A549 (cell line): ENCODE measurements at regions not wholly inside any gene's neighbourhood (a gene's known extent, or its start where the extent isn't known, plus 50 kb on each side); places are given as distances from the start of the nearest gene placed in this dataset.

Source experiments
- ATAC-seq, 2 experiments: fragments of 200-7000 bp in 1 of 2; fragments of >200 bp in 1 of 2; cut with Nextera tagmentation in 1 of 2; cut with Tn5 transposase in 1 of 2; 3 replicates each; pipeline versions ENCODE4 v1.8.0 to v1.9.1; 2018 to 2020; ENCODE audit warnings: mild to moderate bottlenecking in 1 of 2, moderate library complexity in 1 of 2
- CTCF ChIA-PET: fragments of 300-600 bp; sonication (Branson Sonifier 250); formaldehyde crosslinking; extraction: SDS; loops from one replicate; lab custom pipeline; 2021; ENCODE audit warnings: antibody characterized with exemption, inconsistent platforms; lab: Yijun Ruan, JAX
- POLR2A ChIA-PET: fragments of 350-600 bp; formaldehyde crosslinking; extraction: SDS; loops from one replicate; lab custom pipeline; 2021; ENCODE audit warnings: antibody characterized with exemption, inconsistent platforms; lab: Yijun Ruan, JAX
- DNase-seq, 2 experiments: peaks; one replicate each; pipeline versions ENCODE4 v3.0.0 to v3.0.0-alpha.2; 2011 to 2016; ENCODE audit warnings: low read depth in 1 of 2, low spot score in 1 of 2
- FAIRE-seq: peaks from 2 replicates; lab custom pipeline; 2011; peaks lifted over from hg19 to GRCh38; lab: Jason Lieb, UNC
- H3K27ac ChIP-seq, 2 experiments: fragments of >200 bp; sonication (Bioruptor Twin); formaldehyde crosslinking; 3 replicates each; pipeline ENCODE4 v1.5.1; 2016 to 2017
- H3K4me1 ChIP-seq: fragments of >200 bp; sonication (Bioruptor Twin); formaldehyde crosslinking; 3 replicates; pipeline ENCODE4 v1.6.1; 2016
- H3K4me2 ChIP-seq: fragments of >200 bp; sonication (Bioruptor Twin); formaldehyde crosslinking; 3 replicates; pipeline ENCODE4 v1.6.1; 2016
- H3K4me3 ChIP-seq: fragments of >200 bp; sonication (Bioruptor Twin); formaldehyde crosslinking; 3 replicates; pipeline ENCODE4 v1.5.1; 2016
- H3K9me3 ChIP-seq: fragments of >200 bp; sonication (Bioruptor Twin); formaldehyde crosslinking; 3 replicates; pipeline ENCODE4 v1.6.1; 2016
- CEBPB ChIP-seq, 2 experiments: fragments of >200 bp in 1 of 2; sonication (Bioruptor Twin) in 1 of 2; formaldehyde crosslinking in 1 of 2; IDR thresholded peaks; 2 replicates each; pipeline ENCODE4 v1.6.1; 2012 to 2016
- CHD2 ChIP-seq: fragments of 150-350 bp; IDR thresholded peaks from 2 replicates; pipeline ENCODE4 v1.6.1; 2014; ENCODE audit warnings: low read length; ENCODE audit not compliant: partially characterized antibody
- EHF ChIP-seq: fragments of 250-450 bp; sonication (Bioruptor Pico); IDR thresholded peaks from 2 replicates; pipeline ENCODE4 v1.5.0; 2020; ENCODE audit warnings: mild to moderate bottlenecking
- ELK1 ChIP-seq: fragments of 150-350 bp; IDR thresholded peaks from 2 replicates; pipeline ENCODE4 v1.6.1; 2014; ENCODE audit warnings: low read depth, mild to moderate bottlenecking, low read length
- FOSL2 ChIP-seq, 2 experiments: fragments of 450-650 bp in 1 of 2; fragments of >200 bp in 1 of 2; sonication (Bioruptor Twin) in 1 of 2; formaldehyde crosslinking; IDR thresholded peaks; 2 replicates each; pipeline versions ENCODE4 v1.5.0 to v1.6.1; 2016 to 2020; ENCODE audit warnings: mild to moderate bottlenecking in 1 of 2, moderate library complexity in 1 of 2
- FOXS1 ChIP-seq: fragments of 250-450 bp; sonication (Bioruptor Pico); IDR thresholded peaks from 2 replicates; pipeline ENCODE4 v1.5.0; 2020; ENCODE audit warnings: mild to moderate bottlenecking, moderate library complexity
- GATA3 ChIP-seq: IDR thresholded peaks from 2 replicates; pipeline ENCODE4 v1.6.1; 2012; ENCODE audit warnings: borderline replicate concordance
- HDAC2 ChIP-seq: fragments of 200-600 bp; sonication (generic); IDR thresholded peaks from 2 replicates; pipeline ENCODE4 v1.6.1; 2016
- HEYL ChIP-seq: fragments of 250-450 bp; sonication (Bioruptor Pico); IDR thresholded peaks from 2 replicates; pipeline ENCODE4 v1.8.0; 2021; ENCODE audit warnings: mild to moderate bottlenecking, moderate library complexity
- HOXB13 ChIP-seq: fragments of 250-450 bp; sonication (Bioruptor Pico); IDR thresholded peaks from 2 replicates; pipeline ENCODE4 v1.5.0; 2020; ENCODE audit warnings: low read depth, mild to moderate bottlenecking, moderate library complexity
- KDM1A ChIP-seq: fragments of 200-600 bp; sonication (generic); IDR thresholded peaks from 2 replicates; pipeline ENCODE4 v1.6.1; 2016; ENCODE audit warnings: low read depth, mild to moderate bottlenecking
- KDM5A ChIP-seq: fragments of 200-600 bp; sonication (generic); IDR thresholded peaks from 2 replicates; pipeline ENCODE4 v1.6.1; 2016; ENCODE audit warnings: antibody characterized with exemption, mild to moderate bottlenecking
- MAFK ChIP-seq: fragments of 450-650 bp; IDR thresholded peaks from 2 replicates; pipeline ENCODE4 v1.6.1; 2014; ENCODE audit not compliant: partially characterized antibody
- MAZ ChIP-seq: fragments of 150-350 bp; IDR thresholded peaks from 2 replicates; pipeline ENCODE4 v1.6.1; 2014; ENCODE audit warnings: antibody characterized with exemption, low read depth, low read length, borderline replicate concordance
- NFE2L2 ChIP-seq: fragments of 150-350 bp; conservative IDR thresholded peaks from 2 replicates; pipeline ENCODE4 v1.6.1; 2014; ENCODE audit warnings: low read length
- NR3C1 ChIP-seq: fragments of >200 bp; sonication (Bioruptor Twin); formaldehyde crosslinking; IDR thresholded peaks from 3 replicates; pipeline ENCODE4 v1.6.1; 2017
- PHF8 ChIP-seq: fragments of 200-600 bp; sonication (generic); IDR thresholded peaks from 2 replicates; pipeline ENCODE4 v1.6.1; 2016; ENCODE audit warnings: low read depth, mild to moderate bottlenecking, antibody characterized with exemption, moderate library complexity, borderline replicate concordance
- RARB ChIP-seq: fragments of 250-450 bp; sonication (Bioruptor Pico); IDR thresholded peaks from 2 replicates; pipeline ENCODE4 v1.8.0; 2021; ENCODE audit warnings: mild to moderate bottlenecking, moderate library complexity
- RCOR1 ChIP-seq: fragments of 150-350 bp; IDR thresholded peaks from 2 replicates; pipeline ENCODE4 v1.6.1; 2014; ENCODE audit warnings: antibody characterized with exemption, low read length, low read depth
- RNF2 ChIP-seq: fragments of 200-600 bp; sonication (generic); IDR thresholded peaks from 2 replicates; pipeline ENCODE4 v1.6.1; 2016; ENCODE audit warnings: low read depth, mild to moderate bottlenecking, antibody characterized with exemption, moderate library complexity, borderline replicate concordance
- SREBF2 ChIP-seq: fragments of 450-650 bp; IDR thresholded peaks from 2 replicates; pipeline ENCODE4 v1.6.1; 2014; ENCODE audit warnings: mild to moderate bottlenecking, moderate library complexity
- TP53 ChIP-seq: fragments of 250-450 bp; sonication (Bioruptor Pico); IDR thresholded peaks from 2 replicates; pipeline ENCODE4 v1.5.0; 2021; ENCODE audit warnings: mild to moderate bottlenecking, moderate library complexity
- USF2 ChIP-seq: fragments of 450-650 bp; IDR thresholded peaks from 2 replicates; pipeline ENCODE4 v1.6.1; 2014; ENCODE audit warnings: antibody characterized with exemption
- ZNF302 ChIP-seq: fragments of 250-450 bp; sonication (Bioruptor Pico); IDR thresholded peaks from 2 replicates; pipeline ENCODE4 v1.9.0; 2021; ENCODE audit warnings: inconsistent platforms, mild to moderate bottlenecking, moderate library complexity
- ZSCAN20 ChIP-seq: fragments of 250-450 bp; sonication (Bioruptor Pico); IDR thresholded peaks from 2 replicates; pipeline ENCODE4 v1.8.0; 2022; ENCODE audit warnings: mild to moderate bottlenecking, moderate library complexity
- WGBS: methylation state at CpG from one replicate; pipeline ENCODE4 v1.1.6; 2017; ENCODE audit errors: missing lambda C conversion rate; 5-methylcytosine and 5-hydroxymethylcytosine counted together
- TF ChIP-seq, protein P1 (sequence below): IDR thresholded peaks from 2 replicates; pipeline ENCODE4 v1.6.1; 2012
- TF ChIP-seq, protein P2 (sequence below): fragments of >200 bp; sonication (Bioruptor Twin); formaldehyde crosslinking; IDR thresholded peaks from 2 replicates; pipeline ENCODE4 v1.6.1; 2016

GRCh38 chr14:87830443-87831096 is 162.4 kb downstream of the GALC start:
- Histone ChIP-seq H3K4me3 (no peak overlapping the region), H3K9me3 (no peaks in the 10 kb centered on the region), H3K27ac (no peak overlapping the region), H3K4me1 (no peaks in the 10 kb centered on the region), H3K4me2 (no peak overlapping the region)
- CTCF ChIA-PET: no interaction called here
- no peak for FAIRE-seq
- no peak for DNase-seq
- ATAC-seq: no peak
- TF ChIP-seq ZNF302 (CRISPR knock-in tag) (no peak), PHF8 (no peak), FOXS1 (CRISPR knock-in tag) (no peak)
- TF ChIP-seq, protein P1, sequence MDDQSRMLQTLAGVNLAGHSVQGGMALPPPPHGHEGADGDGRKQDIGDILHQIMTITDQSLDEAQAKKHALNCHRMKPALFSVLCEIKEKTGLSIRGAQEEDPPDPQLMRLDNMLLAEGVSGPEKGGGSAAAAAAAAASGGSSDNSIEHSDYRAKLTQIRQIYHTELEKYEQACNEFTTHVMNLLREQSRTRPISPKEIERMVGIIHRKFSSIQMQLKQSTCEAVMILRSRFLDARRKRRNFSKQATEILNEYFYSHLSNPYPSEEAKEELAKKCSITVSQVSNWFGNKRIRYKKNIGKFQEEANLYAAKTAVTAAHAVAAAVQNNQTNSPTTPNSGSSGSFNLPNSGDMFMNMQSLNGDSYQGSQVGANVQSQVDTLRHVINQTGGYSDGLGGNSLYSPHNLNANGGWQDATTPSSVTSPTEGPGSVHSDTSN: no peak
- 15% methylated on average over 2 of the region's 2 CpGs for WGBS
- POLR2A ChIA-PET: no interaction called here

DNA sequence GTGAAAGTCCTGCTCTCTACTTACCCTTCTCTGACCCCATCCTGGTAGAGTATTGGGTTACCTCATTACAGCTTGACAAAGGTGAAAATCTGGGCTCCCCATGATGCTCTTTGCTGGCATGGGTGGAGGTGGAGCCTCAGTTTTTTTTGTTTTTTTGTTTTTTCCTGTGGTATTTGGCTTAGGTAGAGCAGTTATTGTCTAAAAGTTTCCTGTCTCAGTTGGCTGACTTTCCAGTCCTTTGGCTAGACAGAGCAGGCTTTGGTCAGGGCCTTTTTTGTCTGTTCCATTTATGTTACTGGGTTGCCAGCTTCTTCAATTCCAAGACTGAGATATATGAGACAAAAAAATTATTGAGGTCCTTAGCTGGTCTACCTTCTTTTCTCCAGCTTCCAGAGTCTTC is 163.4 kb downstream of the GALC start:
- FAIRE-seq (no peak), ATAC-seq (no peak), DNase-seq (no peak)
- no peaks in the 10 kb centered on the region for H3K9me3 ChIP-seq
- POLR2A ChIA-PET: no interaction called here
- H3K4me2 ChIP-seq: no peak overlapping the region
- H3K4me1 ChIP-seq: no peaks in the 10 kb centered on the region
- CTCF ChIA-PET: no interaction called here
- TF ChIP-seq RARB (CRISPR knock-in tag) (no peak), SREBF2 (no peak)
- TF ChIP-seq, protein P2, sequence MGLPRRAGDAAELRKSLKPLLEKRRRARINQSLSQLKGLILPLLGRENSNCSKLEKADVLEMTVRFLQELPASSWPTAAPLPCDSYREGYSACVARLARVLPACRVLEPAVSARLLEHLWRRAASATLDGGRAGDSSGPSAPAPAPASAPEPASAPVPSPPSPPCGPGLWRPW: no peak
- no peak overlapping the region for H3K27ac ChIP-seq
- H3K4me3 ChIP-seq: no peak overlapping the region

GRCh38 chr14:87824266-87824665 is 168.7 kb downstream of the GALC start:
- Histone ChIP-seq H3K27ac (no peak overlapping the region), H3K4me3 (no peak overlapping the region)
- ATAC-seq: no peak
- TF ChIP-seq CHD2: no peak
- no peak for TF ChIP-seq ZSCAN20
- TF ChIP-seq ZNF302 (CRISPR knock-in tag): no peak
- no peak for TF ChIP-seq NR3C1
- TF ChIP-seq NFE2L2: no peak
- no peak for TF ChIP-seq MAZ
- TF ChIP-seq FOSL2 (IDR thresholded peaks at IDR 0.05): no peak
- no peak for TF ChIP-seq FOSL2 (CRISPR knock-in tag; IDR thresholded peaks at IDR 0.05)
- TF ChIP-seq SREBF2: no peak
- no peak for TF ChIP-seq RCOR1
- no peak for TF ChIP-seq HDAC2
- TF ChIP-seq HOXB13 (CRISPR knock-in tag): no peak
- TF ChIP-seq KDM1A: no peak
- no peak for TF ChIP-seq MAFK
- TF ChIP-seq, all 56 proteins: peak for 0
- Histone ChIP-seq H3K4me1 (no peaks in the 10 kb centered on the region), H3K9me3 (no peaks in the 10 kb centered on the region), H3K4me2 (no peak overlapping the region)
- DNase-seq (no peak), FAIRE-seq (no peak)
- ChIA-PET CTCF (no interaction called here), POLR2A (no interaction called here)

DNA sequence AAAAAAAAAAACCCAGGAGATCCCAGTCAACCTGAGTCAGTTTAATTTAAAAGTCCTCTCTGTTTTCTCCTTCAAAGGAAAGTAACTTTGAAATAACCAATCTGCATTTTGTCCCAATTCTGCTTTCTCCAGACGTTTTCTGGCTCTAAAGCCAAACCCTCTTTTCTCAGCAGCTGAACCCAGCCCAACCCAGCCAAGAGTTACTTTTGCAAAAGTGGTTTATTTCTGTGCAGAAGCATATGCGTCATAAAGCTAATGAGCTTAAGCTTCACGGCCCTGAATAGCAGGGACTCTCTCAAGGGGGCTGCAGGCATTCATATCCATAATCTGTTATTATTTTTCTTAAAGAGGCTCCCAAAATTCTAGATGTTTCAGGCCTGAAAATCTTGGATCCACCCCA is 176.6 kb downstream of the GALC start:
- FAIRE-seq (no peak), DNase-seq (no peak), ATAC-seq (no peak)
- POLR2A ChIA-PET: no interaction called here
- CTCF ChIA-PET: interaction anchor here (2.1 kb wide), 1 partner anchor 11 kb away, joined by 6 read pairs; no protein-coding TSS in a partner anchor
- no peaks in the 10 kb centered on the region for H3K4me1 ChIP-seq
- H3K4me3 ChIP-seq: no peak overlapping the region
- 22% methylated on average over 3 of the region's 3 CpGs for WGBS
- H3K27ac ChIP-seq: no peak overlapping the region
- no peak for TF ChIP-seq FOSL2 (IDR thresholded peaks at IDR 0.05)
- no peak for TF ChIP-seq FOSL2 (CRISPR knock-in tag; IDR thresholded peaks at IDR 0.05)
- TF ChIP-seq HOXB13 (CRISPR knock-in tag): no peak
- TF ChIP-seq GATA3: no peak
- TF ChIP-seq HEYL (CRISPR knock-in tag): no peak
- no peak for TF ChIP-seq ELK1
- no peak for TF ChIP-seq USF2
- TF ChIP-seq RNF2: no peak
- no peak for TF ChIP-seq TP53 (CRISPR knock-in tag)
- TF ChIP-seq RCOR1: no peak
- TF ChIP-seq EHF (CRISPR knock-in tag): no peak
- no peak for TF ChIP-seq KDM5A
- TF ChIP-seq CHD2: no peak
- TF ChIP-seq CEBPB (IDR thresholded peaks at IDR 0.05): no peak
- no peaks in the 10 kb centered on the region for H3K9me3 ChIP-seq
- no peak overlapping the region for H3K4me2 ChIP-seq
